Colonic mucosa (tissue), 4 donors: ENCODE measurements at regions not wholly inside any gene's neighbourhood (a gene's known extent, or its start where the extent isn't known, plus 50 kb on each side); places are given as distances from the start of the nearest gene placed in this dataset.

Source experiments
- DNase-seq: peaks from one replicate; pipeline ENCODE4 v3.0.0-alpha.2; 2020
- H3K27ac ChIP-seq: fragments of 200-600 bp; one replicate; pipeline ENCODE4 v1.8.0; 2021
- H3K27me3 ChIP-seq: fragments of 200-600 bp; one replicate; pipeline ENCODE4 v1.8.0; 2021
- H3K36me3 ChIP-seq: fragments of 200-600 bp; one replicate; pipeline ENCODE4 v1.8.0; 2021
- H3K4me1 ChIP-seq: fragments of 200-600 bp; one replicate; pipeline ENCODE4 v1.8.0; 2021; ENCODE audit warnings: mild to moderate bottlenecking
- H3K4me3 ChIP-seq: fragments of 200-600 bp; one replicate; pipeline ENCODE4 v1.8.0; 2021
- H3K9ac ChIP-seq, 2 donors: one replicate each; pipeline ENCODE4 v1.7.0; 2013; ENCODE audit warnings: control low read depth in 2 of 2, low read depth in 2 of 2, low read length in 2 of 2
- H3K9me3 ChIP-seq: fragments of 200-600 bp; one replicate; pipeline ENCODE4 v1.8.0; 2021
- CTCF ChIP-seq: fragments of 200-600 bp; IDR thresholded peaks from one replicate; pipeline ENCODE4 v1.8.0; 2022; ENCODE audit warnings: antibody characterized with exemption, mild to moderate bottlenecking
- intact Hi-C: fragments of 100-400 bp; cut with DNase I; formaldehyde crosslinking; loops from one replicate; pipeline ENCODE4 v1.14.1; 2022
- donor health status: healthy.
- donor health status: DM: no; HTN: no; CAD: no.
- donor health status: DM: no; HTN: no; CAD: no.

GRCh38 chr9:8074713-8075286, 275.2 kb upstream of the DMAC1 start:
- Histone ChIP-seq H3K4me3 (no peak overlapping the region), H3K9ac (no peak overlapping the region), H3K27me3 (no peaks in the 10 kb centered on the region), H3K27ac (no peak overlapping the region), H3K36me3 (no peaks in the 10 kb centered on the region), H3K4me1 (no peaks in the 10 kb centered on the region), H3K9me3 (no peaks in the 10 kb centered on the region)
- no peak for DNase-seq
- TF ChIP-seq CTCF: no peak
- intact Hi-C loops: no loop called here

- Histone ChIP-seq H3K36me3 (no peaks in the 10 kb centered on the region), H3K9ac (no peak overlapping the region), H3K4me3 (no peak overlapping the region), H3K27me3 (no peaks in the 10 kb centered on the region), H3K4me1 (no peaks in the 10 kb centered on the region), H3K9me3 (no peaks in the 10 kb centered on the region), H3K27ac (no peak overlapping the region)
- no peak for DNase-seq
- TF ChIP-seq CTCF: no peak
- intact Hi-C loops: no loop called here
These were observed 271.8 kb upstream of the DMAC1 start for GRCh38 chr9:8071445-8071798.

GRCh38 chr9:8070779-8071444, 271.3 kb upstream of the DMAC1 start:
- no peak overlapping the region for H3K27ac ChIP-seq
- H3K4me3 ChIP-seq: no peak overlapping the region
- H3K36me3 ChIP-seq: no peaks in the 10 kb centered on the region
- no peak overlapping the region for H3K9ac ChIP-seq
- no peak for DNase-seq
- no peaks in the 10 kb centered on the region for H3K4me1 ChIP-seq
- intact Hi-C loops: no loop called here
- no peaks in the 10 kb centered on the region for H3K9me3 ChIP-seq
- no peaks in the 10 kb centered on the region for H3K27me3 ChIP-seq
- TF ChIP-seq CTCF: no peak

- intact Hi-C loops: no loop called here
- no peak for TF ChIP-seq CTCF
- no peaks in the 10 kb centered on the region for H3K9me3 ChIP-seq
These were observed 262.9 kb upstream of the DMAC1 start for GRCh38 chr9:8062459-8062858.

GRCh38 chr9:8053501-8053900, 253.9 kb upstream of the DMAC1 start:
- no peak for TF ChIP-seq CTCF
- Histone ChIP-seq H3K4me3 (no peak overlapping the region), H3K27ac (no peak overlapping the region), H3K36me3 (no peaks in the 10 kb centered on the region), H3K4me1 (no peaks in the 10 kb centered on the region), H3K9ac (no peak overlapping the region), H3K9me3 (no peaks in the 10 kb centered on the region), H3K27me3 (no peaks in the 10 kb centered on the region)
- DNase-seq: no peak
- intact Hi-C loops: no loop called here

More at GRCh38 chr9:8062459-8062858, 262.9 kb upstream of the DMAC1 start:
- Histone ChIP-seq H3K9ac (no peak overlapping the region), H3K4me1 (no peaks in the 10 kb centered on the region), H3K27me3 (no peaks in the 10 kb centered on the region), H3K36me3 (no peaks in the 10 kb centered on the region), H3K4me3 (no peak overlapping the region), H3K27ac (no peak overlapping the region)
- DNase-seq: no peak
